Karpas-422 (cell line): ENCODE measurements at regions not wholly inside any gene's neighbourhood (a gene's known extent, or its start where the extent isn't known, plus 50 kb on each side); places are given as distances from the start of the nearest gene placed in this dataset.

Experiments
- DNase-seq: peaks from one replicate; pipeline ENCODE4 v3.0.0-alpha.2; 2015
- H2AFZ ChIP-seq: fragments of 200-600 bp; sonication (generic); 2 replicates; pipeline ENCODE4 v1.6.1; 2014; ENCODE audit warnings: antibody characterized with exemption, low read length, mixed read lengths
- H3K27ac ChIP-seq: fragments of 200-600 bp; sonication (generic); 2 replicates; pipeline ENCODE4 v1.5.1; 2014; ENCODE audit warnings: mild to moderate bottlenecking, low read length, moderate library complexity
- H3K27me3 ChIP-seq: fragments of 200-600 bp; sonication (generic); 2 replicates; pipeline ENCODE4 v1.6.1; 2014; ENCODE audit warnings: low read length, mixed read lengths
- H3K36me3 ChIP-seq: fragments of 200-600 bp; sonication (generic); 2 replicates; pipeline ENCODE4 v1.6.1; 2014; ENCODE audit warnings: low read length, mixed read lengths; ENCODE audit not compliant: insufficient read depth
- H3K4me1 ChIP-seq: fragments of 200-600 bp; sonication (generic); 2 replicates; pipeline ENCODE4 v1.6.1; 2014; ENCODE audit warnings: mild to moderate bottlenecking, low read length, mixed read lengths
- H3K4me2 ChIP-seq: fragments of 200-600 bp; sonication (generic); 2 replicates; pipeline ENCODE4 v1.6.1; 2014; ENCODE audit warnings: low read length, low read depth, mild to moderate bottlenecking; ENCODE audit not compliant: poor library complexity, severe bottlenecking
- H3K4me3 ChIP-seq: fragments of 200-600 bp; sonication (generic); 2 replicates; pipeline ENCODE4 v1.5.1; 2014; ENCODE audit warnings: mild to moderate bottlenecking, antibody characterized with exemption, low read length, mixed read lengths
- H3K79me2 ChIP-seq: fragments of 200-600 bp; sonication (generic); 2 replicates; pipeline ENCODE4 v1.6.1; 2014; ENCODE audit warnings: mild to moderate bottlenecking, low read length, mixed read lengths
- H3K9ac ChIP-seq: fragments of 200-600 bp; sonication (generic); 2 replicates; pipeline ENCODE4 v1.6.0; 2014; ENCODE audit warnings: low read length
- H3K9me2 ChIP-seq: fragments of 200-600 bp; sonication (generic), shearing (Covaris generic); replicated peaks from 2 replicates; pipeline ENCODE4 v1.6.0; 2014; ENCODE audit warnings: mild to moderate bottlenecking, low read length, moderate library complexity; ENCODE audit not compliant: insufficient read depth
- H3K9me3 ChIP-seq: fragments of 300-700, 200-600 bp; sonication (generic); 2 replicates; pipeline ENCODE4 v1.6.1; 2014; ENCODE audit warnings: low read length, mixed read lengths
- H4K20me1 ChIP-seq: fragments of 200-600 bp; sonication (generic); 2 replicates; pipeline ENCODE4 v1.6.1; 2014; ENCODE audit warnings: mild to moderate bottlenecking, antibody characterized with exemption, low read length, low read depth; ENCODE audit not compliant: insufficient read depth

DNA sequence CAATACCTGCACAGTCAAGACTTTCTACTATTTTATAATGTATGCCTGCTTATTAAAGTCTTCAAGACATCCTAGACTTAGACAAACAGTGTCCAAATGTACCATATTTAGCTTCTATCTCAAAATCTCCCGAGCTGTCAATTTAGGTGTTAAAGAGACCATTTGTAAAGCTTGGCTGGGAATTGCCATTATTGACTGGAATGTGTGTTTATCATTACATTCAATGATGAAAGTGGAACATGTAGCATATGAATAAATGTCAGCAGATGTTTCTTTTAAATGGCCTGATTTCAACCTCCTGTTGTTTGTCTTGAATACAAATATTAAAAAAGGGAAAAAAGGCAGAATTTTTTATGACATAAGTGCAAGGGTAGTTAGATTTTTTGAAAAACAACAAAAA, 572.3 kb downstream of the PRKD1 start:
- Histone ChIP-seq H3K27me3 (no peaks in the 10 kb centered on the region), H4K20me1 (no peaks in the 10 kb centered on the region), H3K27ac (no peak overlapping the region), H3K36me3 (no peaks in the 10 kb centered on the region), H2AFZ (no peak overlapping the region), H3K9me3 (peaks cover 68% of the 10 kb centered on the region), H3K4me1 (no peaks in the 10 kb centered on the region), H3K4me2 (no peak overlapping the region), H3K4me3 (no peak overlapping the region), H3K9me2 (no peaks in the 10 kb centered on the region), H3K9ac (no peak overlapping the region), H3K79me2 (no peaks in the 10 kb centered on the region)
- DNase-seq, result no peak

- Histone ChIP-seq H3K27ac (no peak overlapping the region), H3K4me2 (no peak overlapping the region), H3K27me3 (no peaks in the 10 kb centered on the region), H3K9me3 (peaks cover 70% of the 10 kb centered on the region), H4K20me1 (no peaks in the 10 kb centered on the region), H3K9ac (no peak overlapping the region), H3K4me1 (no peaks in the 10 kb centered on the region), H2AFZ (no peak overlapping the region), H3K4me3 (no peak overlapping the region), H3K36me3 (no peaks in the 10 kb centered on the region), H3K79me2 (no peaks in the 10 kb centered on the region), H3K9me2 (no peaks in the 10 kb centered on the region)
- DNase-seq, result no peak
These were observed 571.8 kb downstream of the PRKD1 start for GRCh38 chr14:29355846-29356245.

DNA sequence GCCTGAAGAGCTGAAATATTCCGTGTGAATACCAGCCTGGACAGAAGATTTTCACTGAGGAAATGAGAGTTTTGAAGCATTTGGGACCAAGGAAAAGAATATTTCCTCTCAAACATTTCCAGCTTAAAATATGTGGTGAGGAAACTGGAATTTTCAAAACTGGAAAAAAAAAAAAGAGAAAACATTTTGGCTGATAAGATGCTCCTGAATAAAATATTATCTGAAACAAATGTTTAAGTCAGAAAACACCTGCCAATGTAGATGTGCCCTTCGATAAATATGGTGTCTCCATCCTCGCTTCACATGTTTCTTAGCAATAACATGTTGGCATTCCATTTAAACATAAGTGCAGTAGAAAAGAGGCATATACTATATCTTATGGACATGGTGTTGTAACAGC, 567.0 kb downstream of the PRKD1 start:
- no peak overlapping the region for H3K27ac ChIP-seq
- H3K79me2 ChIP-seq, result no peaks in the 10 kb centered on the region
- H3K9me3 ChIP-seq, result peaks cover 64% of the 10 kb centered on the region
- no peak overlapping the region for H2AFZ ChIP-seq
- H3K27me3 ChIP-seq, result no peaks in the 10 kb centered on the region
- H3K4me2 ChIP-seq, result no peak overlapping the region
- H3K4me1 ChIP-seq, result no peaks in the 10 kb centered on the region
- H3K36me3 ChIP-seq, result no peaks in the 10 kb centered on the region
- no peaks in the 10 kb centered on the region for H4K20me1 ChIP-seq
- no peak overlapping the region for H3K9ac ChIP-seq
- no peak for DNase-seq
- no peak overlapping the region for H3K4me3 ChIP-seq
- H3K9me2 ChIP-seq, result no peaks in the 10 kb centered on the region

DNA sequence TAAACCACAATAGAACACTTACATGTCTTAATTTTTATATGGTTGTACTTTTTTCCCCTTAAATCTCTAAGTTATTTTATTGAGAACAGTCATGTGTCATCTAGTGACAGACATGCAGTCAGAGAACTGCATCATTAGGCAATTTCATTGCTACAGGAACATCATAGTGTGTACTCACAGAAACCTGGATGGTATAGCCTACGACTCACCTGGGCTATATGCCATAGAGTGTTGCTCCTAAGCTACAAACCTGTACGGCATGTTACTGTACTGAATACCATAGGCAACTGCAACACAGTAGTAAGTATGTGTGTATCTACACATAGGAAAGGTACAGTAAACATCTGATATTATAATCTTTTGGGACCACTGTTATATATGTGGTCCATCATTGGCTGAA, 557.6 kb downstream of the PRKD1 start:
- Histone ChIP-seq H2AFZ (no peak overlapping the region), H3K9ac (no peak overlapping the region), H3K9me3 (peaks cover 69% of the 10 kb centered on the region), H3K4me2 (no peak overlapping the region), H3K27me3 (no peaks in the 10 kb centered on the region), H3K4me3 (no peak overlapping the region), H3K9me2 (no peaks in the 10 kb centered on the region), H3K27ac (no peak overlapping the region), H4K20me1 (no peaks in the 10 kb centered on the region), H3K4me1 (no peaks in the 10 kb centered on the region), H3K79me2 (no peaks in the 10 kb centered on the region), H3K36me3 (no peaks in the 10 kb centered on the region)
- DNase-seq, result no peak

DNA sequence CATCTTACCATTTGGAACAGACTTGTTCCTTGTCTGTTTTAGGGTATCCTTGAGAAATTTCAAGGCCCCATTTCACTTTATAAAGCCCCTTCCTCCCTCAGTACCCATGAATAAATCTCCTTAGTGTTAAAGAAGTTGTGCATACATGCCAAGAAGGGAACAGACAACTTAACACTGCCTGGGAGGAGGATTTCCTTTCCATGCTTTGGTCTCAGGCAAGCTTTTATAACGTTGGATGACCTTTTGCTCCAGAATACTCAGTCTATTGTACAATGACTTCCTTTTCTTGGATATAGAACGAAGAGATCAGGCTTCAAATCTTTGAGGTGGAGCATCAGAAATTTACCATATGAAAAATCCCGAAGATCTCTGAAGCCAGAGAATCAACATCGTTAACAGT, 551.4 kb downstream of the PRKD1 start:
- no peak for DNase-seq
- H3K27me3 ChIP-seq, result no peaks in the 10 kb centered on the region
- H3K9me3 ChIP-seq, result peaks cover 77% of the 10 kb centered on the region
- no peak overlapping the region for H3K27ac ChIP-seq
- no peak overlapping the region for H3K4me2 ChIP-seq
- H3K36me3 ChIP-seq, result no peaks in the 10 kb centered on the region
- no peak overlapping the region for H3K4me3 ChIP-seq
- H3K4me1 ChIP-seq, result no peaks in the 10 kb centered on the region
- H3K9me2 ChIP-seq, result no peaks in the 10 kb centered on the region
- H4K20me1 ChIP-seq, result no peaks in the 10 kb centered on the region
- H2AFZ ChIP-seq, result no peak overlapping the region
- H3K9ac ChIP-seq, result no peak overlapping the region
- no peaks in the 10 kb centered on the region for H3K79me2 ChIP-seq

GRCh38 chr14:29380826-29381225, 546.8 kb downstream of the PRKD1 start:
- Histone ChIP-seq H3K9ac (no peak overlapping the region), H3K4me2 (no peak overlapping the region), H3K79me2 (no peaks in the 10 kb centered on the region), H4K20me1 (no peaks in the 10 kb centered on the region), H3K27me3 (no peaks in the 10 kb centered on the region), H3K9me2 (no peaks in the 10 kb centered on the region), H3K27ac (no peak overlapping the region), H3K4me3 (no peak overlapping the region), H3K9me3 (peaks cover 70% of the 10 kb centered on the region), H2AFZ (no peak overlapping the region), H3K36me3 (no peaks in the 10 kb centered on the region), H3K4me1 (no peaks in the 10 kb centered on the region)
- DNase-seq, result no peak

GRCh38 chr14:29388571-29388970, 539.1 kb downstream of the PRKD1 start:
- H2AFZ ChIP-seq, result no peak overlapping the region
- H3K9me3 ChIP-seq, result peaks cover 78% of the 10 kb centered on the region
- no peaks in the 10 kb centered on the region for H3K9me2 ChIP-seq
- no peak overlapping the region for H3K4me3 ChIP-seq
- no peaks in the 10 kb centered on the region for H3K4me1 ChIP-seq
- DNase-seq, result no peak
- H3K27ac ChIP-seq, result no peak overlapping the region
- H3K79me2 ChIP-seq, result no peaks in the 10 kb centered on the region
- no peak overlapping the region for H3K4me2 ChIP-seq
- no peak overlapping the region for H3K9ac ChIP-seq
- H3K36me3 ChIP-seq, result no peaks in the 10 kb centered on the region; the same call in 1 of the 2 replicates
- H3K27me3 ChIP-seq, result no peaks in the 10 kb centered on the region
- no peaks in the 10 kb centered on the region for H4K20me1 ChIP-seq

DNA sequence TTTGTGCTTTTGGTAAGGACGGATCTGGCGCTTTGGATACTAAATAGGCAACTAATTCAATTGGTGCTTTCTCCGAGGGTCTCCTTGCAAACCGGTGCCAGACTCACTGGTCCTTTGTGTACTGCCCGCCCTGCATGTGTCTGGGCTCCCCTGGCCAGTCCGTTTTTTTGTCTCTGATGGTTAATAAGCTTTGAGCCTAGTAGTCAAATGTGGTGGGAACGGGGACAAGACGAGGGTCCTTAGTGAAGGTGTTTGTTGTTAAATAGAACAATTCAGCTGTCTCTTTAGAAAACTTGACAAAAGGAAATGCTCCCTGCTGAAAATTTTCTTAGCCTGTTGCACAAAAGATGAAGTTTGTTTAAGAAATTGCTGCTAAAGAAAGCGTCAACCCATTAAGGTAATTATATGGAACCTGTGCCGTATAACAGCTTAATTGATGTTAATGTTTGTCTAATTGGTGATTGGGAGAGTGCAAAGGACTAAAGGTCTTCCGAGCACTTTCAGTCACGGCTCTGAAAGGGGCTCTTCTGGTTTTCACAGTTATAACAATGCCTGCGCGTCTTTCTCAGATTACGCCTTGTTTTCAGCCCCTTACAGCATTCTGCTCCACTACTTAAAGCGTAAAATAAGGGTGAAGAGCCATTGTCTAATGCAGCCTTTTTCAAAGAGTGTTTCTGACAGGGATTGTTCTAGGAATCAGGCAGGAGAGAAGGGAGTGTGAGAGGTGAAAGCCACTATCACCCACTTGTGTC, 537.4 kb downstream of the PRKD1 start:
- H4K20me1 ChIP-seq, result no peaks in the 10 kb centered on the region
- peaks cover 81% of the 10 kb centered on the region for H3K9me3 ChIP-seq
- H3K27ac ChIP-seq, result no peak overlapping the region
- H3K4me3 ChIP-seq, result no peak overlapping the region
- DNase-seq, result no peak
- no peak overlapping the region for H2AFZ ChIP-seq
- H3K36me3 ChIP-seq, result no peaks in the 10 kb centered on the region; the same call in 1 of the 2 replicates
- no peak overlapping the region for H3K4me2 ChIP-seq
- H3K9ac ChIP-seq, result no peak overlapping the region
- H3K9me2 ChIP-seq, result no peaks in the 10 kb centered on the region
- no peaks in the 10 kb centered on the region for H3K79me2 ChIP-seq
- no peaks in the 10 kb centered on the region for H3K27me3 ChIP-seq
- H3K4me1 ChIP-seq, result no peaks in the 10 kb centered on the region
